ENCODE measurements at regions not wholly inside any gene's neighbourhood (a gene's known extent, or its start where the extent isn't known, plus 50 kb on each side); places are given as distances from the start of the nearest gene placed in this dataset.

DNA sequence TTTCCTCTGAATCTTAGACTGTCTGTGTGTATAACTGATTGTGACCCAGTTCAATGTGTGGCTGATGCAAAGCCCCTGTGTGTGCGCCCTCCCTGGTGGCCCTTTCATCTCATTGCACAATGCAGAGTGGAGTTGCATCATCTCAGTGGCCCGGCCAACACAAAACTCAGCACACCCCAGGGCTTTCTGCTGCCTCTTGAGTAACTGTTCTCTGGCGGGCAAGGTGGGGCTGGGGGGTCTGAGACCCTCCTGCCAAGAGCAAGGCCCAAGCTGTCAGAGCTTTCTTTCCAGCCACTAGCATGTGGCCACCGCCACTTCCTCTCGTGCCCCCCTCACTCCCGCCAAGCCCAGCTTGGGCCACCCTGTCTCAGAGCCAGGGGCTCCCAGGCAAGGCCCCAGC, 80.7 kb upstream of the ALDH1L1 start:
- H3K27ac ChIP-seq: no peak overlapping the region

DNA sequence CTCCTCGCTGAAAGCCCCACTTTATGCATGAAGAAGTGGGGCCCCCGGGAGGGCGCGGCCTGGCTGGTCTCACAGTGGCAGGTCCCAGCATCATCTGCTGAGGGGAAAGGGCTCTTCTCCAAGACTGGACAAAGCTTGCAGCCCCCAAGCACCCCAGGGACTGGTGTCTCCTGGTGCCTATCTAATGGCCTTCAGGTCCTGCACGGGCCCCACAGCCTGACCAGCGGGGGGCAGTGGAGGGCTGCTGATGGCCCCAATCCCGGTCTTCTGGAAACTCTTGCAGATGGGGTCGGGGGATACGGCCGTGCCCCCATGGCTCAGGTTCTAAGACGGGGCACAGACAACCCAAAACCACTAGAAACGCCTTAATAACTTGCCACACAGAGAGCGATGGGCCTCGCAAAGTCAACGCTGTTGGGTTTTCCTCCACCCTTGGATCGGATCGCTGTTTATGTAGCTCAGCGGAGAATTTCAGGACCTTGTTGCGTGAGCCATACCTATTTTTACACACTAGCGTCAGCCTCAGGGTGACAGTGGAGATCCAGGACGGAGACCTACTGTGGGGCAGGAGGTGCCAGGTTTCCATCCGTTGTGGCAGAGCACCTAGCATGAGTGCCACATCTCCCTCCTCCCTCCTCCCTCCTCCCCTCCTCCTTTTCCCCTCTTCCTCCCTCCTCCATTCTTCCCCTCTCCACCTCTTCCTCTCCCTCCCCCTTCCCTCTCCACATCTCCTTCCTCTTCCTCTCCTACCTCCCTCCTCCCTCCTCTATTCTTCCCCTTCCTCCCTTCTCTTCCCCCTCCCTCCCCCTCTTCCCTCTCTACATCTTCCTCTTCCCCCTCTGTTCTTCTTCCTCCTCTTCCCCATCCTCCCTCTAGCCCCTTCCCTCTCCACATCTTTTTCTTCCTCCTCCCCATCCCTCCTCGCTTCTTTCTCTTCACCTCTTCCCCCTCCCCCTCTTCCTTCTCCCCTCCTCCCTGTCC, 79.3 kb upstream of the ALDH1L1 start:
- no peak overlapping the region for H3K27ac ChIP-seq

More for the DNA sequence above, 80.7 kb upstream of the ALDH1L1 start:
- no peak for TF ChIP-seq ZFX (IDR thresholded peaks at IDR 0.05; ENCODE audit: borderline replicate concordance)
- TF ChIP-seq, protein P1, sequence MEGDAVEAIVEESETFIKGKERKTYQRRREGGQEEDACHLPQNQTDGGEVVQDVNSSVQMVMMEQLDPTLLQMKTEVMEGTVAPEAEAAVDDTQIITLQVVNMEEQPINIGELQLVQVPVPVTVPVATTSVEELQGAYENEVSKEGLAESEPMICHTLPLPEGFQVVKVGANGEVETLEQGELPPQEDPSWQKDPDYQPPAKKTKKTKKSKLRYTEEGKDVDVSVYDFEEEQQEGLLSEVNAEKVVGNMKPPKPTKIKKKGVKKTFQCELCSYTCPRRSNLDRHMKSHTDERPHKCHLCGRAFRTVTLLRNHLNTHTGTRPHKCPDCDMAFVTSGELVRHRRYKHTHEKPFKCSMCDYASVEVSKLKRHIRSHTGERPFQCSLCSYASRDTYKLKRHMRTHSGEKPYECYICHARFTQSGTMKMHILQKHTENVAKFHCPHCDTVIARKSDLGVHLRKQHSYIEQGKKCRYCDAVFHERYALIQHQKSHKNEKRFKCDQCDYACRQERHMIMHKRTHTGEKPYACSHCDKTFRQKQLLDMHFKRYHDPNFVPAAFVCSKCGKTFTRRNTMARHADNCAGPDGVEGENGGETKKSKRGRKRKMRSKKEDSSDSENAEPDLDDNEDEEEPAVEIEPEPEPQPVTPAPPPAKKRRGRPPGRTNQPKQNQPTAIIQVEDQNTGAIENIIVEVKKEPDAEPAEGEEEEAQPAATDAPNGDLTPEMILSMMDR (IDR thresholded peaks at IDR 0.05): no peak

DNA sequence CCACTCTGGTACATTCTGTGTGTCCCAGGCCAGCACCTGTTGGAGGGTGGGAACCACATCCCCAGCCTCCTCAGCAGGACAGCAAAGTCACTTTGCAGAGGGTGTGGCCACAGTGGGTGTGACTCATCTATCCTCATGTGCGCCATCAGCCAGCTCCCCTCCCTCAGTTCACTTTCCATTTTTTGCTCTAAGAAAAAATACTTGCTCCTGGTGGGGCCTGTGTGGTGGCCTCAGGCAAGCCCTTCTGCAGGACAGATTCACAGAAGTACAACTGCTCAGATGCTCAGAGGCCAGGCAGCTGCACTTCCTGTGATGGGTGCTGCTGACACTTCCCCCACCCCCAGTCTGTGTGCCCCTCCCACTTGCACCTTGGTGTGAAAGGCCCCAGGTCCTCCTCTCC, 78.3 kb upstream of the ALDH1L1 start:
- no peak overlapping the region for H3K27ac ChIP-seq
- no peak for TF ChIP-seq ZFX (IDR thresholded peaks at IDR 0.05; ENCODE audit: borderline replicate concordance)
- TF ChIP-seq, protein P1 (IDR thresholded peaks at IDR 0.05): no peak

More for the DNA sequence above, 79.3 kb upstream of the ALDH1L1 start:
- TF ChIP-seq ZFX (IDR thresholded peaks at IDR 0.05; ENCODE audit: borderline replicate concordance): no peak
- TF ChIP-seq, protein P1 (IDR thresholded peaks at IDR 0.05): peak; percentile 77

DNA sequence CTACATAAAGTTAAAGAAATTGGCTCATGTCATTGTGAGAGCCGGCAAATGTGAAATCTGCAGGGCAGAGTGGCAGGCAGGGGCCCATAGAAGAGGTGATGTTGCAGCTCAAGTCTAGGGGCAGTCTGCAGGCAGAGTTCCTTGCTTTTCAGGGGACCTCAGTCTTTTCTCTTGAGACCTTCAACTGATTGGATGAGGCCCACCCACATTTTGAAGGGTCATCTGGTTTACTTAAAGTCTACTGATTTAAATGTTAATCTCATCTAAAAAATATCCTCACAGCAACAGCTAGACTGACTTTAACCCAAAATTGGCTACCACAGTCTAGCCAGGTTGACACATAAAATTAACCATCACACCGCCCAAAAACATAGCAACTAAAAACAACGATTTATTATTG, 77.6 kb upstream of the ALDH1L1 start:
- no peak overlapping the region for H3K27ac ChIP-seq
- no peak for TF ChIP-seq ZFX (IDR thresholded peaks at IDR 0.05; ENCODE audit: borderline replicate concordance)
- TF ChIP-seq, protein P1 (IDR thresholded peaks at IDR 0.05): no peak

DNA sequence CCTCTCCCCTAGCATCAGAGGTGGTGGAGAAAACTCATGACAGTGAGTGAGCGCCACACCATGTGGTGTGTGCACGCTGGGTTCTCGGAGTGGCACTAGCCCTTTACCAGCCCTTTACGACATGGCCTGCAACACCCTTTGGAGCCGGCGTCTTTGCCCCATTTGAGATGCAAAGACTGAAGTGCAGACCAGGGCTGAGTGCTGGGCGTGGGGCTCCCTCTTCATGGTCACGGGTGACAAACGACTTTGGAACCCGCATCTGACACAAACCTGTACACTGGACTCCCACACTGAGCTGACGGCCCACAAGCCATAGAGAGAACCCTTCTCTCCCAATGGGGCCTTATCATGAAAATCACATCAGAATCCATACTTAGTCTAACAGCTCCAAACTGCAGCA, 76.8 kb upstream of the ALDH1L1 start:
- TF ChIP-seq ZFX (IDR thresholded peaks at IDR 0.05; ENCODE audit: borderline replicate concordance): no peak
- TF ChIP-seq, protein P1 (IDR thresholded peaks at IDR 0.05): no peak
- no peak overlapping the region for H3K27ac ChIP-seq

DNA sequence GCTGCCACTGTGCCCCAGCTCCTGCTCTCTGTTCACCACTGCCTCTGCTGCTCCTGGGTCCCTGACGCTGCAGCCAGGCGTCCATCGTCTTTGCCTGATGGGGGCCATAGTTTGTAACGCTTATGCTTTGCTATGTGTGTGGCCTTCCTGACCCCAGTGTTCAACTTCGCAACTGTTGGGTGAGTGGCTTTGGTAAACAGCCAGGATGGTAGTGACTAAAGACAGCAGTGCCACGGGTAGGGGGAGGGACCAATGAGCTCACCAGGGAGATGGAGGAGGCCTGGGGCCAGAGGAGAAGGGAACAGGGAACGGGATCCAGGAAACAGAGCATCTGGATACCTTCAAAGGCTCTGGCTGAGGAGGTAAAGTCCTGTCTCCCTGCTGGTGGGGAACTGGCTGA, 75.9 kb upstream of the ALDH1L1 start:
- no peak for TF ChIP-seq ZFX (IDR thresholded peaks at IDR 0.05; ENCODE audit: borderline replicate concordance)
- TF ChIP-seq, protein P1 (IDR thresholded peaks at IDR 0.05): no peak
- no peak overlapping the region for H3K27ac ChIP-seq

DNA sequence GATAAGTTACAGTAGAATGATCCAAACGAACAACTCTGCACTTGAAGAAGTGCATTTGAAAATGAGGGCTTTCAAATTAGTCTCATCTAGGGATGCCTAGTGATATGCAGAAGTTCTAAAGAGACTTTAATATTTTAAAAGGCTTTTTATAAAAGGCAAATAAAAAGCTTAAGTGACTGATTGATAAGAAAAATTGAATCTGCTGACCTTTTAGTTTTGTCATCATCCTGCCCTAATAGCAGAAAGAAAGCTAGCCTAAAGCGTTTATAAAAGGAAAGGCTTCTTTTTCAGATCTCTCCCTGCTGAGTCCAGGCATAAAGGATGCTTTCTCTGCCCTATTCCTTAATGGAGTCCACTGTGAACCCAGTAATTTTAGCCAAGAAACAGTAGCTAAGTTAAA, 72.7 kb upstream of the ALDH1L1 start:
- TF ChIP-seq ZFX (IDR thresholded peaks at IDR 0.05; ENCODE audit: borderline replicate concordance): no peak
- TF ChIP-seq, protein P1 (IDR thresholded peaks at IDR 0.05): no peak
- no peak overlapping the region for H3K27ac ChIP-seq
